Endothelial cell of umbilical vein (primary cell): ENCODE measurements at regions not wholly inside any gene's neighbourhood (a gene's known extent, or its start where the extent isn't known, plus 50 kb on each side); places are given as distances from the start of the nearest gene placed in this dataset.

ENCODE experiments used
- BruUV-seq: library from RNA; stranded (reverse); fragments of 400-500 nt; replicated peaks from 2 replicates; lab custom pipeline; 2021; lab: Mats Ljungman, UMichigan
- CTCF ChIA-PET: fragments of 300-600, 350-600 bp; sonication (Branson Sonifier 250); formaldehyde crosslinking; loops from one replicate; lab custom pipeline; 2021; ENCODE audit warnings: antibody characterized with exemption, inconsistent platforms; lab: Charles Lee
- POLR2A ChIA-PET: fragments of 300-600, 350-600 bp; sonication (Branson Sonifier 250); formaldehyde crosslinking; loops from one replicate; lab custom pipeline; 2021; ENCODE audit warnings: antibody characterized with exemption, inconsistent platforms; lab: Charles Lee
- DNase-seq: peaks from one replicate; pipeline ENCODE4 v3.0.0-alpha.2; 2011; ENCODE audit warnings: low read depth, low spot score
- FAIRE-seq: peaks from 2 replicates; lab custom pipeline; 2011; peaks lifted over from hg19 to GRCh38; lab: Jason Lieb, UNC
- H2AFZ ChIP-seq: 2 replicates; pipeline ENCODE4 v1.6.0; 2012; ENCODE audit warnings: low read depth, low read length, control low read depth, inconsistent platforms
- H3K27ac ChIP-seq: 2 replicates; pipeline ENCODE4 v1.5.1; 2011; ENCODE audit warnings: low read depth, mild to moderate bottlenecking, control low read depth, low read length, moderate library complexity; ENCODE audit not compliant: insufficient read depth
- H3K27me3 ChIP-seq, 2 experiments: 2 replicates each; pipeline versions ENCODE4 v1.6.0 to v1.6.1; 2011; ENCODE audit warnings: low read length in 2 of 2, mixed read lengths in 1 of 2; ENCODE audit not compliant: control insufficient read depth in 2 of 2, insufficient read depth in 2 of 2
- H3K36me3 ChIP-seq, 2 experiments: 2 replicates in 1 of 2; 3 replicates in 1 of 2; pipeline ENCODE4 v1.5.1; 2011; ENCODE audit warnings: low read length in 2 of 2, mild to moderate bottlenecking in 1 of 2, moderate library complexity in 1 of 2; ENCODE audit not compliant: control insufficient read depth in 2 of 2, insufficient read depth in 2 of 2; ENCODE audit errors: extremely low read depth in 1 of 2
- H3K4me1 ChIP-seq: 3 replicates; pipeline ENCODE4 v1.5.1; 2011; ENCODE audit warnings: mild to moderate bottlenecking, low read length; ENCODE audit not compliant: control insufficient read depth, insufficient read depth; ENCODE audit errors: extremely low read depth
- H3K4me2 ChIP-seq: 2 replicates; pipeline ENCODE4 v1.6.1; 2011; ENCODE audit warnings: low read length, control low read depth, mixed read lengths; ENCODE audit not compliant: insufficient read depth
- H3K4me3 ChIP-seq, 3 experiments: fragments of 200-600 bp in 1 of 3; sonication (generic), shearing (Covaris generic) in 1 of 3; replicated peaks in 1 of 3; 2 replicates each; pipeline ENCODE4 v1.5.1; 2011 to 2016; ENCODE audit warnings: control low read depth in 3 of 3, low read length in 3 of 3, mild to moderate bottlenecking in 2 of 3, inconsistent platforms in 1 of 3, low read depth in 1 of 3, moderate library complexity in 1 of 3; ENCODE audit not compliant: insufficient read depth in 1 of 3
- H3K79me2 ChIP-seq: 2 replicates; pipeline ENCODE4 v1.6.0; 2012; ENCODE audit warnings: low read length, inconsistent platforms; ENCODE audit not compliant: control insufficient read depth, insufficient read depth
- H3K9ac ChIP-seq: replicated peaks from 2 replicates; pipeline ENCODE3; 2011; ENCODE audit warnings: low read length, control low read depth; ENCODE audit not compliant: insufficient read depth; ENCODE audit errors: extremely low read depth
- H3K9me1 ChIP-seq: replicated peaks from 3 replicates; pipeline ENCODE4 v1.6.0; 2011; ENCODE audit warnings: mild to moderate bottlenecking, low read length; ENCODE audit not compliant: control insufficient read depth, insufficient read depth; ENCODE audit errors: extremely low read depth
- H3K9me3 ChIP-seq: replicated peaks from 2 replicates; pipeline ENCODE4 v1.5.1; 2012; ENCODE audit warnings: low read length, inconsistent platforms; ENCODE audit not compliant: control insufficient read depth, insufficient read depth
- H4K20me1 ChIP-seq: replicated peaks from 2 replicates; pipeline ENCODE3; 2011; ENCODE audit warnings: mild to moderate bottlenecking, low read length; ENCODE audit not compliant: control insufficient read depth, insufficient read depth; ENCODE audit errors: extremely low read depth
- EZH2 ChIP-seq: IDR thresholded peaks from 2 replicates; pipeline ENCODE4 v1.6.1; 2012; ENCODE audit warnings: borderline replicate concordance, low read depth, mild to moderate bottlenecking, moderate library complexity, low read length, inconsistent platforms; ENCODE audit not compliant: severe bottlenecking
- FOS ChIP-seq: IDR thresholded peaks from 2 replicates; pipeline ENCODE4 v1.6.1; 2011; ENCODE audit warnings: mild to moderate bottlenecking, low read length, moderate library complexity, borderline replicate concordance; ENCODE audit not compliant: insufficient read depth
- GATA2 ChIP-seq: IDR thresholded peaks from 2 replicates; pipeline ENCODE4 v1.7.0; 2011; ENCODE audit warnings: low read depth, mild to moderate bottlenecking, moderate library complexity, mixed read lengths, low read length; ENCODE audit not compliant: insufficient read length, insufficient read depth
- JUN ChIP-seq: IDR thresholded peaks from 2 replicates; pipeline ENCODE4 v1.6.1; 2011; ENCODE audit warnings: borderline replicate concordance, low read depth; ENCODE audit not compliant: insufficient read length, insufficient read depth
- MYC ChIP-seq: IDR thresholded peaks from one replicate; pipeline ENCODE4 v1.6.1; 2011; ENCODE audit warnings: mild to moderate bottlenecking, low read depth, low read length
- POLR2A ChIP-seq: IDR thresholded peaks from 2 replicates; pipeline ENCODE4 v1.6.1; 2012; ENCODE audit warnings: low read depth, mild to moderate bottlenecking, control low read depth, low read length
- POLR2AphosphoS5 ChIP-seq: IDR thresholded peaks from 2 replicates; pipeline ENCODE4 v1.6.1; 2012; ENCODE audit warnings: low read depth, mild to moderate bottlenecking, control low read depth, low read length, moderate library complexity; ENCODE audit not compliant: insufficient read depth
- dilution Hi-C: fragments of 300-500 bp; cut with MboI; formaldehyde crosslinking; loops from one replicate; pipeline ENCODE4 v1.15.0; 2019; ENCODE audit warnings: low sequenced_read_pairs; ENCODE audit not compliant: extremely low pct_ligation_motif_present
- intact Hi-C: fragments of 100-400 bp; cut with micrococcal nuclease; formaldehyde crosslinking; loops from one replicate; pipeline ENCODE4 v1.10.0; 2022
- TF ChIP-seq, protein P1 (sequence below): IDR thresholded peaks from 2 replicates; pipeline ENCODE4 v1.6.1; 2011; ENCODE audit not compliant: insufficient read depth, insufficient read length
- TF ChIP-seq, protein P2 (sequence below), 2 donors: IDR thresholded peaks; 1 replicate in 1 of 2; 2 replicates in 1 of 2; pipeline ENCODE4 v1.5.1; 2011; ENCODE audit warnings: low read length in 2 of 2, mild to moderate bottlenecking in 2 of 2, moderate library complexity in 2 of 2, control low read depth in 1 of 2, inconsistent platforms in 1 of 2, low read depth in 1 of 2; ENCODE audit not compliant: insufficient read depth in 1 of 2; ENCODE audit errors: extremely low read depth in 1 of 2

DNA sequence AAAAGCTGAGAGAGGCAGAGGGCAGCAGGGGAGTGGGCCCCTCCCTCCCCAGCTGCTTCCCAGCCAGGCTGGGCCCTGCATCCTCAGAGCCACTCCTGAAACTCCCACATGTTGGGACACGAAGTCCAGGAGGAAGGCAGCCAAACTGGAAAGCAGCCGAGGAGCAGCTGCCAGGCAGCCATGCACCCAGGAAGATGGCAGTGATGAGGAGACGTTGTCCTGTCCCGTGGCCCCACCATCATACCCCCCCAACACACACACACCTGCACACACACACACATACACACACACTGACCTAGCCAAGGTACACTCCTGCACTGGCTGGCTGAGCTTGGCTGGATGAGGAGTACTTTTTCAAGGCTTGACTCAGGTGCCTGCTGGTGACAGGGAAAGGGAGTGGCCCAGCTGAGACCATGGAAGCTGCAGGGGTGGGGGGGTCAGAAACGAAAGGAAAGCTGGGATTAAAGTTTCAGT lies 106.0 kb downstream of the CYP26B1 start:
- POLR2A ChIA-PET = no interaction called here

More for the DNA sequence above, 106.0 kb downstream of the CYP26B1 start:
- dilution Hi-C loops = no loop called here
- no TSS peak for BruUV-seq
- CTCF ChIA-PET = no interaction called here
- Histone ChIP-seq H4K20me1 (no peaks in the 10 kb centered on the region), H2AFZ (no peak overlapping the region), H3K4me3 (no peak overlapping the region), H3K9me3 (no peaks in the 10 kb centered on the region), H3K4me1 (no peaks in the 10 kb centered on the region), H3K79me2 (no peaks in the 10 kb centered on the region), H3K27me3 (peaks cover 0 to 2% of the 10 kb centered on the region in 2 experiments), H3K9me1 (no peaks in the 10 kb centered on the region), H3K9ac (no peak overlapping the region), H3K27ac (no peak overlapping the region), H3K4me2 (no peak overlapping the region), H3K36me3 (no peaks in the 10 kb centered on the region)
- intact Hi-C loops = no loop called here
- no peak for FAIRE-seq
- TF ChIP-seq, protein P1, sequence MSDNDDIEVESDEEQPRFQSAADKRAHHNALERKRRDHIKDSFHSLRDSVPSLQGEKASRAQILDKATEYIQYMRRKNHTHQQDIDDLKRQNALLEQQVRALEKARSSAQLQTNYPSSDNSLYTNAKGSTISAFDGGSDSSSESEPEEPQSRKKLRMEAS = no peak
- TF ChIP-seq, protein P2, sequence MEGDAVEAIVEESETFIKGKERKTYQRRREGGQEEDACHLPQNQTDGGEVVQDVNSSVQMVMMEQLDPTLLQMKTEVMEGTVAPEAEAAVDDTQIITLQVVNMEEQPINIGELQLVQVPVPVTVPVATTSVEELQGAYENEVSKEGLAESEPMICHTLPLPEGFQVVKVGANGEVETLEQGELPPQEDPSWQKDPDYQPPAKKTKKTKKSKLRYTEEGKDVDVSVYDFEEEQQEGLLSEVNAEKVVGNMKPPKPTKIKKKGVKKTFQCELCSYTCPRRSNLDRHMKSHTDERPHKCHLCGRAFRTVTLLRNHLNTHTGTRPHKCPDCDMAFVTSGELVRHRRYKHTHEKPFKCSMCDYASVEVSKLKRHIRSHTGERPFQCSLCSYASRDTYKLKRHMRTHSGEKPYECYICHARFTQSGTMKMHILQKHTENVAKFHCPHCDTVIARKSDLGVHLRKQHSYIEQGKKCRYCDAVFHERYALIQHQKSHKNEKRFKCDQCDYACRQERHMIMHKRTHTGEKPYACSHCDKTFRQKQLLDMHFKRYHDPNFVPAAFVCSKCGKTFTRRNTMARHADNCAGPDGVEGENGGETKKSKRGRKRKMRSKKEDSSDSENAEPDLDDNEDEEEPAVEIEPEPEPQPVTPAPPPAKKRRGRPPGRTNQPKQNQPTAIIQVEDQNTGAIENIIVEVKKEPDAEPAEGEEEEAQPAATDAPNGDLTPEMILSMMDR (IDR thresholded peaks at IDR 0.05; ENCODE audit: extremely low read depth in 1 of 2, insufficient read depth in 1 of 2, low read depth in 1 of 2, low read length in 2 of 2) = no peak
- TF ChIP-seq JUN (no peak), GATA2 (no peak), EZH2 (no peak), FOS (no peak), POLR2A (no peak), POLR2AphosphoS5 (no peak), MYC (no peak)
- DNase-seq = no peak
